K562 (cell line): ENCODE measurements at regions not wholly inside any gene's neighbourhood (a gene's known extent, or its start where the extent isn't known, plus 50 kb on each side); places are given as distances from the start of the nearest gene placed in this dataset.
A peak's percentile ranks its signal among the peaks of the same experiment; 100 is the strongest.

ENCODE experiments used
- ATAC-seq: fragments of 200-7000 bp; cut with Tn5 transposase; 3 replicates; pipeline ENCODE4 v1.9.1; 2020; ENCODE audit warnings: moderate library complexity
- BruUV-seq: library from RNA; stranded (reverse); fragments of 400-500 nt; replicated peaks from 2 replicates; lab custom pipeline; 2021; lab: Mats Ljungman, UMichigan
- CTCF ChIA-PET: fragments of 300-600 bp; formaldehyde crosslinking; extraction: SDS; loops from one replicate; lab custom pipeline; 2021; ENCODE audit warnings: low intra/inter-chr PET ratio; lab: Yijun Ruan, JAX
- POLR2A ChIA-PET: fragments of 300-600, 350-650 bp; sonication (Branson Sonifier 250); formaldehyde crosslinking; extraction: SDS; loops from one replicate; lab custom pipeline; 2021; ENCODE audit warnings: antibody characterized with exemption, inconsistent platforms; lab: Yijun Ruan, JAX
- DNase-seq, 4 experiments: peaks; one replicate each; pipeline versions ENCODE4 v3.0.0 to v3.0.0-alpha.2; 2011 to 2018; ENCODE audit warnings: low spot score in 3 of 4, mixed read lengths in 3 of 4; ENCODE audit errors: extremely low read depth in 1 of 4
- FAIRE-seq: peaks from 2 replicates; lab custom pipeline; 2011; peaks lifted over from hg19 to GRCh38; lab: Jason Lieb, UNC
- H2AFZ ChIP-seq: 2 replicates; pipeline ENCODE4 v1.6.0; 2011; ENCODE audit warnings: low read depth, low read length, control low read depth, inconsistent platforms
- H3K27ac ChIP-seq: fragments of 200-600 bp; 3 replicates; pipeline ENCODE4 v1.8.0; 2011; ENCODE audit warnings: low read depth, mild to moderate bottlenecking, control low read depth, inconsistent platforms, low read length, moderate library complexity, mixed read lengths; ENCODE audit errors: extremely low read depth
- H3K27me3 ChIP-seq, 2 experiments: fragments of 300-600 bp in 1 of 2; 2 replicates in 1 of 2; 3 replicates in 1 of 2; pipeline versions ENCODE4 v1.6.0 to v1.8.0; 2011; ENCODE audit warnings: inconsistent platforms in 2 of 2, low read length in 2 of 2, mild to moderate bottlenecking in 1 of 2, mixed read lengths in 1 of 2, moderate library complexity in 1 of 2; ENCODE audit not compliant: control insufficient read depth in 2 of 2, insufficient read depth in 2 of 2
- H3K36me3 ChIP-seq: fragments of 300-600 bp; 3 replicates; pipeline ENCODE4 v1.8.0; 2011; ENCODE audit warnings: mild to moderate bottlenecking, low read length, inconsistent platforms; ENCODE audit not compliant: control insufficient read depth, insufficient read depth
- H3K4me1 ChIP-seq, 2 experiments: fragments of 200-600 bp in 1 of 2; replicated peaks in 1 of 2; 2 replicates in 1 of 2; 3 replicates in 1 of 2; pipeline versions ENCODE4 v1.5.1 to v1.8.0; 2011; ENCODE audit warnings: inconsistent platforms in 2 of 2, low read length in 2 of 2, mild to moderate bottlenecking in 1 of 2, mixed read lengths in 1 of 2, moderate library complexity in 1 of 2; ENCODE audit not compliant: control insufficient read depth in 2 of 2, insufficient read depth in 2 of 2
- H3K4me2 ChIP-seq: 2 replicates; pipeline ENCODE4 v1.6.1; 2011; ENCODE audit warnings: low read length, control low read depth, inconsistent platforms, mixed read lengths; ENCODE audit not compliant: insufficient read depth
- H3K4me3 ChIP-seq: fragments of 200-600 bp; sonication (generic), shearing (Covaris generic); 2 replicates; pipeline ENCODE4 v1.5.1; 2016; ENCODE audit warnings: control low read depth, inconsistent platforms
- H3K79me2 ChIP-seq: fragments of 200-600 bp; 3 replicates; pipeline ENCODE4 v1.8.0; 2011; ENCODE audit warnings: low read length, inconsistent platforms; ENCODE audit not compliant: control insufficient read depth, insufficient read depth
- H3K9ac ChIP-seq, 2 experiments: 2 replicates each; pipeline versions ENCODE4 v1.6.0 to v1.6.1; 2011; ENCODE audit warnings: low read depth in 2 of 2, low read length in 2 of 2, control low read depth in 1 of 2, inconsistent platforms in 1 of 2, mild to moderate bottlenecking in 1 of 2, mixed read lengths in 1 of 2; ENCODE audit not compliant: insufficient read depth in 1 of 2
- H3K9me1 ChIP-seq: one replicate; pipeline ENCODE4 v1.6.0; 2011; ENCODE audit warnings: inconsistent platforms, mild to moderate bottlenecking, low read length, moderate library complexity; ENCODE audit not compliant: control insufficient read depth, insufficient read depth
- H3K9me3 ChIP-seq: replicated peaks from 2 replicates; pipeline ENCODE4 v1.5.1; 2011; ENCODE audit warnings: low read depth, low read length, inconsistent platforms; ENCODE audit not compliant: control insufficient read depth, insufficient read depth
- H4K20me1 ChIP-seq: replicated peaks from 2 replicates; pipeline ENCODE4 v1.6.1; 2011; ENCODE audit warnings: low read length, inconsistent platforms, mixed read lengths; ENCODE audit not compliant: control insufficient read depth, insufficient read depth
- DPF2 ChIP-seq: fragments of 450-650 bp; IDR thresholded peaks from 2 replicates; pipeline ENCODE4 v1.6.1; 2016
- ESRRB ChIP-seq: fragments of 250-450 bp; sonication (Bioruptor Pico); IDR thresholded peaks from 2 replicates; pipeline ENCODE4 v1.5.0; 2020; ENCODE audit warnings: mild to moderate bottlenecking, moderate library complexity, borderline replicate concordance
- FOSL1 ChIP-seq: fragments of 200-800 bp; sonication (Bioruptor generic); conservative IDR thresholded peaks from 2 replicates; pipeline ENCODE4 v1.6.1; 2016; ENCODE audit warnings: missing genetic modification characterization, missing compliant biosample characterization
- JUN ChIP-seq, 2 experiments: sonication (generic) in 1 of 2; formaldehyde crosslinking in 1 of 2; IDR thresholded peaks; 2 replicates each; pipeline versions ENCODE4 v1.6.1 to v1.8.0; 2012 to 2022; ENCODE audit warnings: borderline replicate concordance in 2 of 2, mild to moderate bottlenecking in 2 of 2, improper control_type of control experiment in 1 of 2, low read depth in 1 of 2, low read length in 1 of 2, missing genetic modification reagents in 1 of 2
- KHSRP ChIP-seq: fragments of 450-650 bp; IDR thresholded peaks from 2 replicates; pipeline ENCODE4 v1.6.1; 2017
- MEF2D ChIP-seq: conservative IDR thresholded peaks from 2 replicates; pipeline ENCODE4 v1.6.1; 2016; ENCODE audit warnings: low read depth, missing genetic modification characterization, missing compliant biosample characterization
- MTA1 ChIP-seq: fragments of 450-650 bp; IDR thresholded peaks from 2 replicates; pipeline ENCODE4 v1.6.1; 2017; ENCODE audit warnings: borderline replicate concordance
- MYC ChIP-seq, 2 experiments: fragments of 250-450 bp in 1 of 2; sonication (Bioruptor Pico) in 1 of 2; IDR thresholded peaks; 2 replicates each; pipeline versions ENCODE4 v1.5.1 to v1.6.1; 2012 to 2021; ENCODE audit warnings: low read depth in 2 of 2, borderline replicate concordance in 1 of 2, improper control_type of control experiment in 1 of 2, low read length in 1 of 2, mild to moderate bottlenecking in 1 of 2, moderate library complexity in 1 of 2
- PCBP2 ChIP-seq: fragments of 200-400 bp; formaldehyde crosslinking; IDR thresholded peaks from 2 replicates; pipeline ENCODE4 v1.6.1; 2018; ENCODE audit warnings: low read length, low read depth, mild to moderate bottlenecking, moderate library complexity; ENCODE audit not compliant: poor library complexity, severe bottlenecking
- PRPF4 ChIP-seq: fragments of 200-400 bp; formaldehyde crosslinking; IDR thresholded peaks from one replicate; pipeline ENCODE4 v1.6.1; 2017; ENCODE audit warnings: low read length, low read depth, mild to moderate bottlenecking; ENCODE audit not compliant: insufficient read depth, poor library complexity, severe bottlenecking
- PTRF ChIP-seq: fragments of 450-650 bp; IDR thresholded peaks from 2 replicates; pipeline ENCODE4 v1.6.1; 2016; ENCODE audit warnings: mild to moderate bottlenecking, missing genetic modification characterization, missing compliant biosample characterization
- RBM15 ChIP-seq: fragments of 200-400 bp; formaldehyde crosslinking; IDR thresholded peaks from 2 replicates; pipeline ENCODE4 v1.6.1; 2018; ENCODE audit warnings: mild to moderate bottlenecking, low read length, moderate library complexity; ENCODE audit not compliant: insufficient read depth
- SPI1 ChIP-seq: IDR thresholded peaks from 2 replicates; pipeline ENCODE4 v1.6.1; 2011; ENCODE audit warnings: low read depth, low read length, control low read depth, borderline replicate concordance
- ZNF232 ChIP-seq: sonication (generic); formaldehyde crosslinking; IDR thresholded peaks from 2 replicates; pipeline ENCODE4 v1.8.0; 2022; ENCODE audit warnings: mild to moderate bottlenecking, missing genetic modification reagents
- ZNF76 ChIP-seq: fragments of 250-450 bp; sonication (Bioruptor Pico); IDR thresholded peaks from 2 replicates; pipeline ENCODE4 v1.4.0; 2020; ENCODE audit warnings: mild to moderate bottlenecking, moderate library complexity, borderline replicate concordance
- WGBS: fragments of 100-300 bp; shearing (Covaris generic); methylation state at CpG from one replicate; pipeline ENCODE4 v1.1.6; 2016; ENCODE audit warnings: low coverage, mixed read lengths; ENCODE audit not compliant: insufficient coverage; ENCODE audit errors: missing lambda C conversion rate; 5-methylcytosine and 5-hydroxymethylcytosine counted together
- in situ Hi-C: fragments of 300-500 bp; cut with MboI; formaldehyde crosslinking; loops from 4 replicates; pipeline ENCODE4 v1.15.0; 2018; ENCODE audit warnings: inconsistent platforms, mixed read lengths
- intact Hi-C: fragments of 100-400 bp; cut with micrococcal nuclease; formaldehyde crosslinking; loops from 2 replicates; pipeline ENCODE4 v1.14.2; 2022

DNA sequence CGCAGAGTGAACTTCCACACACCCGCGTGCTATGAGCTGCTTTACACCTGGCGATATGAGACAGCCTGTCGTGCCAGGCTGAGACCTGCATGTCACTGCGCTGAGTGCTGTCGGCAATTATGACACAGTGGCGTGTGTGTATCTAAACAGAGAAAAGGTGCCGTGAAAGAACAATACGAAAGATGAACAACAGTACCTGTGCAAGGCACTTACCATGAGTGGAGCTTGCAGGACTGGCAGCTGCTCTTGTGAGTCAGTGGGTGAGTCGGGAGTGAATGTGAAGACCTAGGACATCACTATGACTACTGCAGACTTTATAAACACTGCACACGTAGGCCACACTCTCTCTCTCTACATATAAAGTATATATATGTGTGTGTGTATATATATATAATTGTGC is 68.5 kb upstream of the DUSP22 start:
- TF ChIP-seq ZNF232 (CRISPR knock-in tag), result no peak
- no peak for TF ChIP-seq SPI1
- TF ChIP-seq KHSRP, result no peak
- DNase-seq, result no peak
- Histone ChIP-seq H2AFZ (no peak overlapping the region), H3K79me2 (no peaks in the 10 kb centered on the region), H3K27ac (no peak overlapping the region), H3K4me3 (no peak overlapping the region), H3K4me1 (peaks cover 9 to 17% of the 10 kb centered on the region in 2 experiments; a peak in 4 of 5 replicates), H3K36me3 (no peaks in the 10 kb centered on the region), H3K9ac (no peak overlapping the region), H4K20me1 (0 out of 2 replicates have a peak, but pooled peaks cover 3% of the 10 kb centered on the region), H3K27me3 (peaks cover 60 to 65% of the 10 kb centered on the region in 2 experiments), H3K9me1 (no peaks in the 10 kb centered on the region), H3K9me3 (no peaks in the 10 kb centered on the region), H3K4me2 (no peak overlapping the region)
- intact Hi-C loops (no loop called here), in situ Hi-C loops (no loop called here)
- no peak for FAIRE-seq
- BruUV-seq, result no TSS peak
- ChIA-PET POLR2A (no interaction called here), CTCF (no interaction called here)
- WGBS, result 1% methylated on average over 12 of the region's 12 CpGs
- ATAC-seq, result no peak

DNA sequence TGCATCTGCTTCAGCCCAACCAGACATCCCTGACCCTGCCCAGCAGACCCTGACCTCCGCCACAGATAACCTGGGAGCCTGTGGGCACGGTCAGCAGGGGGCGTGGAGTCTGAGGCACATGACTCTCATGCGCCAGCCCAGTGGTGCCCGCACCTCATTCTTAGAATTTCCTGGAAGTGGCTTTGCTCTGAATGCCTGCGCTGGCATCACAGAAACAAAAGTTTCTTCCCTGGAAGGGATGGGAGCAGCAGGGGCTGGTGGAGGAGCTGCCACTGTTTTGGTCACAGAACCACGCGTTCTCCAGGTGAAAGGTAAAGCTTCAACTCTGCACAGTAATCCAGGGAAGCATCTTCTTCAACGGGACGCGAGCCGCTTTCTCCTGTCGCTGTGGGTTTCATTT is 67.9 kb upstream of the DUSP22 start:
- no peaks in the 10 kb centered on the region for H3K36me3 ChIP-seq
- H3K9me1 ChIP-seq, result no peaks in the 10 kb centered on the region
- intact Hi-C loops, result no loop called here
- no peak for DNase-seq
- in situ Hi-C loops, result no loop called here
- no peak for FAIRE-seq
- H3K9me3 ChIP-seq, result no peaks in the 10 kb centered on the region
- no peaks in the 10 kb centered on the region for H3K79me2 ChIP-seq
- no peak overlapping the region for H2AFZ ChIP-seq
- H3K27me3 ChIP-seq, result peaks cover 66 to 69% of the 10 kb centered on the region in 2 experiments
- 3% methylated on average over 13 of the region's 13 CpGs for WGBS
- 0 out of 4 replicates have a peak overlapping the region, but pooled peaks of 1 of the 2 experiments have one; percentile 11 for H3K9ac ChIP-seq
- TF ChIP-seq MEF2D (tag), result no peak
- no peak for TF ChIP-seq PTRF (tag)
- TF ChIP-seq PRPF4, result no peak
- no peak for TF ChIP-seq DPF2
- TF ChIP-seq JUN (IDR thresholded peaks at IDR 0.05; ENCODE audit: borderline replicate concordance, low read depth, low read length), result no peak
- no peak for TF ChIP-seq JUN (CRISPR knock-in tag; IDR thresholded peaks at IDR 0.05; ENCODE audit: borderline replicate concordance)
- no peak for TF ChIP-seq MTA1
- TF ChIP-seq ZNF76, result no peak
- no peak for TF ChIP-seq RBM15
- no peak for TF ChIP-seq PCBP2
- TF ChIP-seq MYC (IDR thresholded peaks at IDR 0.05; ENCODE audit: low read depth, low read length), result no peak
- TF ChIP-seq MYC (CRISPR knock-in tag; IDR thresholded peaks at IDR 0.05; ENCODE audit: borderline replicate concordance, low read depth), result no peak
- no peak for TF ChIP-seq FOSL1 (tag)
- no peak for TF ChIP-seq ESRRB (CRISPR knock-in tag)
- TF ChIP-seq, all 486 proteins: peak for 0
- BruUV-seq, result no TSS peak
- Histone ChIP-seq H3K27ac (no peak overlapping the region), H3K4me2 (no peak overlapping the region), H3K4me3 (no peak overlapping the region), H3K4me1 (peaks cover 9 to 17% of the 10 kb centered on the region in 2 experiments; a peak in 4 of 5 replicates), H4K20me1 (0 out of 2 replicates have a peak, but pooled peaks cover 3% of the 10 kb centered on the region)
- ChIA-PET POLR2A (no interaction called here), CTCF (no interaction called here)
- ATAC-seq, result no peak
